Gastrocnemius medialis (tissue), 4 donors: ENCODE measurements at regions not wholly inside any gene's neighbourhood (a gene's known extent, or its start where the extent isn't known, plus 50 kb on each side); places are given as distances from the start of the nearest gene placed in this dataset.

Experiments used
- CTCF ChIP-seq, 5 experiments: fragments of 450-650 bp in 3 of 5; fragments of 200-600 bp in 2 of 5; sonication (generic) in 2 of 5; IDR thresholded peaks in 4 of 5; conservative IDR thresholded peaks in 1 of 5; 1 replicate in 4 of 5; 2 replicates in 1 of 5; pipeline ENCODE4 v1.5.1; 2016 to 2019; ENCODE audit warnings: antibody characterized with exemption in 5 of 5, mild to moderate bottlenecking in 3 of 5, moderate library complexity in 3 of 5
- POLR2A ChIP-seq, 2 donors: fragments of 450-650 bp; IDR thresholded peaks; one replicate each; pipeline ENCODE4 v1.6.1; 2017; ENCODE audit warnings: antibody characterized with exemption in 2 of 2, mild to moderate bottlenecking in 2 of 2, moderate library complexity in 2 of 2

DNA sequence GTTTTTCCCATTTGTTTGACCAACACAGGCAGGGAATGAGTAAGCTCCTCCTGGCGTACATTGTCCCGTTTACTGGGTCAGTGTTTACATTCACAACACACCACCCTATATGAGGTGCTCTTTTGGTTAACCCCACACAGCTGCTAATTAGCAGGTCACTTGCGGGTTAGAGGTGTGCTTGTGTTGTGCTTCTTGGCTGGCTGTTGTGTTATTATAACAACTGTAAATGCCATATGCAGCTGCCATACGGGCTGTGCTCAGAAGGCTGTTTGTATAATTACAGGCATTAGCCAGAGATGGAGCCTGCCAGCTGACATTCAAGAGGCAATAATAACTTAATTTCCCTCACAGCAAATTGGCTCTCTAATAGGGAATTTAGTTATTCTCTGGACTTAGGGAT, 205.1 kb upstream of the ELAC2 start:
- TF ChIP-seq CTCF (IDR thresholded peaks at IDR 0.05 in 4 of 5, conservative IDR thresholded peaks at IDR 0.05 in 1 of 5): no peak
- TF ChIP-seq POLR2A (IDR thresholded peaks at IDR 0.05): no peak
